A673 (cell line): ENCODE measurements at regions not wholly inside any gene's neighbourhood (a gene's known extent, or its start where the extent isn't known, plus 50 kb on each side); places are given as distances from the start of the nearest gene placed in this dataset.

Experiments
- BruUV-seq: library from RNA; stranded (reverse); fragments of 400-500 nt; replicated peaks from 2 replicates; lab custom pipeline; 2021; lab: Mats Ljungman, UMichigan
- CTCF ChIA-PET: fragments of 300-600 bp; sonication (Branson Sonifier 250); formaldehyde crosslinking; loops from one replicate; lab custom pipeline; 2022; ENCODE audit warnings: antibody characterized with exemption; lab: Charles Lee
- POLR2A ChIA-PET: fragments of 300-600 bp; sonication (Branson Sonifier 250); formaldehyde crosslinking; loops from one replicate; lab custom pipeline; 2022; ENCODE audit warnings: antibody characterized with exemption; ENCODE audit not compliant: low non-redundant PET; lab: Charles Lee
- DNase-seq: peaks from one replicate; pipeline ENCODE4 v3.0.0-alpha.2; 2015; ENCODE audit warnings: low spot score
- H3K27ac ChIP-seq: fragments of 200-600 bp; sonication (generic); 2 replicates; pipeline ENCODE4 v1.5.1; 2016; ENCODE audit warnings: mixed run types, low read depth, mild to moderate bottlenecking, mixed read lengths, antibody characterized with exemption, low read length; ENCODE audit not compliant: poor library complexity, severe bottlenecking
- H3K27me3 ChIP-seq: fragments of 200-600 bp; sonication (generic); replicated peaks from 2 replicates; pipeline ENCODE4 v1.6.1; 2017; ENCODE audit warnings: mixed run types, low read depth, mild to moderate bottlenecking, mixed read lengths, antibody characterized with exemption, low read length; ENCODE audit not compliant: insufficient read depth, poor library complexity
- H3K36me3 ChIP-seq: fragments of 200-600 bp; sonication (generic); 2 replicates; pipeline ENCODE4 v1.6.1; 2016; ENCODE audit warnings: mixed run types, mild to moderate bottlenecking, mixed read lengths, antibody characterized with exemption, low read length; ENCODE audit not compliant: insufficient read depth, poor library complexity, severe bottlenecking
- H3K4me1 ChIP-seq: fragments of 200-600 bp; sonication (generic); 2 replicates; pipeline ENCODE4 v1.6.1; 2017; ENCODE audit warnings: mixed run types, mild to moderate bottlenecking, mixed read lengths, antibody characterized with exemption, low read length; ENCODE audit not compliant: insufficient read depth, poor library complexity, severe bottlenecking
- H3K4me3 ChIP-seq: fragments of 200-600 bp; sonication (generic); 2 replicates; pipeline ENCODE4 v1.5.1; 2016; ENCODE audit warnings: low read depth, mixed run types, mild to moderate bottlenecking, mixed read lengths, low read length; ENCODE audit not compliant: poor library complexity, severe bottlenecking
- H3K9me3 ChIP-seq: fragments of 200-600 bp; sonication (generic); 2 replicates; pipeline ENCODE4 v1.6.1; 2016; ENCODE audit warnings: mixed run types, low read depth, mild to moderate bottlenecking, mixed read lengths, antibody characterized with exemption, low read length; ENCODE audit not compliant: poor library complexity, severe bottlenecking
- EZH2 ChIP-seq: fragments of 200-600 bp; sonication (generic); IDR thresholded peaks from 2 replicates; pipeline ENCODE4 v1.6.1; 2017; ENCODE audit warnings: borderline replicate concordance, low read depth, mild to moderate bottlenecking, mixed read lengths, antibody characterized with exemption, low read length; ENCODE audit not compliant: poor library complexity, severe bottlenecking
- intact Hi-C: fragments of 100-400 bp; cut with micrococcal nuclease; formaldehyde crosslinking; loops from one replicate; pipeline ENCODE4 v1.10.0; 2022; ENCODE audit not compliant: unreplicated experiment
- TF ChIP-seq, protein P1 (sequence below): fragments of 300-800, 200-600 bp; sonication (generic); conservative IDR thresholded peaks from 2 replicates; pipeline ENCODE4 v1.5.1; 2017; ENCODE audit warnings: low read depth, mild to moderate bottlenecking, antibody characterized with exemption, low read length, moderate library complexity, mixed read lengths

DNA sequence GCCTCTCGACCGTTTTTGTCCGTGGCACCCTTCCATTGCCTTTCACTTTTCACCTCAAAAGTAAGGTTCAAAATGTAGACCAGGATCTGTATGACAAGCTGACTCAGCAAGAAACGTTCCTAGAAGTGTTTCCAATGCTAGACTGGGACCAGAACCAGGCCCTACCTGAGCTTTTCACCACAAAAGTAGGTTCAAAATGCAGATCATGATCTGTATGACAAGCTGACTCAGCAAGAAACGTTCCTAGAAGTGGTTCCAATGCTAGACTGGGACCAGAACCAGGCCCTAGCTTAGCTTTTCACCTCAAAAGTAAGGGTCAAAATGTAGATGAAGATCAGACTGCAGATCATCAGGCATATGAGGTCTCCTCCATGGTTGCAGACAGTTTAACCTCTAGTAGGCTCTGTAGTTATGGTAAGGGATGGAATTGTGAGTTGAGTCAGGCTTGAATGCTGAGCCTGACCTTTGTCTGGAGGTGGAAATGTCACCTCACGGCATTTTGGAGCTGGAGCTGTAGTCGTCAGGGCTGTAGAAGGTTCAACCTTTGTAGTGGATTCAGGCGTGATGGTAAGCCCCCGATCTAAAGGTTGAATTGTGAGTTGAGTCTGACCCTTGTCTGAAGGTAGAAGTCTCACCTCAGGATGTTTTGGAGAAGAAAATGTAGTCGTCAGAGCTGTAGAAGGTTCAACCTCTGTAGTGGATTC, 50.2 kb upstream of the TMEM97 start:
- H3K4me1 ChIP-seq, result no peaks in the 10 kb centered on the region
- H3K9me3 ChIP-seq, result peaks cover 4% of the 10 kb centered on the region
- H3K27ac ChIP-seq, result no peak overlapping the region
- intact Hi-C loops, result no loop called here
- H3K36me3 ChIP-seq, result no peaks in the 10 kb centered on the region
- no TSS peak for BruUV-seq
- POLR2A ChIA-PET, result no interaction called here
- TF ChIP-seq, protein P1, sequence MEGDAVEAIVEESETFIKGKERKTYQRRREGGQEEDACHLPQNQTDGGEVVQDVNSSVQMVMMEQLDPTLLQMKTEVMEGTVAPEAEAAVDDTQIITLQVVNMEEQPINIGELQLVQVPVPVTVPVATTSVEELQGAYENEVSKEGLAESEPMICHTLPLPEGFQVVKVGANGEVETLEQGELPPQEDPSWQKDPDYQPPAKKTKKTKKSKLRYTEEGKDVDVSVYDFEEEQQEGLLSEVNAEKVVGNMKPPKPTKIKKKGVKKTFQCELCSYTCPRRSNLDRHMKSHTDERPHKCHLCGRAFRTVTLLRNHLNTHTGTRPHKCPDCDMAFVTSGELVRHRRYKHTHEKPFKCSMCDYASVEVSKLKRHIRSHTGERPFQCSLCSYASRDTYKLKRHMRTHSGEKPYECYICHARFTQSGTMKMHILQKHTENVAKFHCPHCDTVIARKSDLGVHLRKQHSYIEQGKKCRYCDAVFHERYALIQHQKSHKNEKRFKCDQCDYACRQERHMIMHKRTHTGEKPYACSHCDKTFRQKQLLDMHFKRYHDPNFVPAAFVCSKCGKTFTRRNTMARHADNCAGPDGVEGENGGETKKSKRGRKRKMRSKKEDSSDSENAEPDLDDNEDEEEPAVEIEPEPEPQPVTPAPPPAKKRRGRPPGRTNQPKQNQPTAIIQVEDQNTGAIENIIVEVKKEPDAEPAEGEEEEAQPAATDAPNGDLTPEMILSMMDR, result no peak
- no peak for TF ChIP-seq EZH2
- CTCF ChIA-PET, result no interaction called here
- H3K27me3 ChIP-seq, result no peaks in the 10 kb centered on the region
- no peak for DNase-seq
- no peak overlapping the region for H3K4me3 ChIP-seq
